LNCAP (cell line): ENCODE measurements at regions not wholly inside any gene's neighbourhood (a gene's known extent, or its start where the extent isn't known, plus 50 kb on each side); places are given as distances from the start of the nearest gene placed in this dataset.

Source experiments
- TF ChIP-seq, protein P1 (sequence below): fragments of 450-650 bp; IDR thresholded peaks from 2 replicates; pipeline ENCODE4 v1.5.1; 2017; ENCODE audit warnings: mild to moderate bottlenecking

DNA sequence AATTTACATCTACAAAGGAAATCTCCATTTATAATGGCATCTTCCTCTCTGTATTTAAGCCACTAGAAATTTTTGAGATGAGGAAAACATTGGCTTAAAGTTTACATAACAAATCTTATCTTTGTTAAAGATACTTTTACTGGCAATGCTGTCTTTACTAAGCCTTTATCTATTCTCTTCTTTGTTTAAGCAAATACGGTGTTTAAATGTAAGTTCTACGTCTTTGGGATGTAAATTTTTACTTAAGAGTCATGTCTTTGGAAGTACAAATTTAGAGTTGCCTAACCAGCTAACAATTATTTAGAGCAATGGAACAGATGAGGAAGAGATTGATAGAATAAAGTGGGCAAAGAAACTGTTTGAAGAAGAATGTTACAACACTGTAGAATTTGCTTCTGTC lies 1024.0 kb upstream of the PCDH10 start:
- TF ChIP-seq, protein P1, sequence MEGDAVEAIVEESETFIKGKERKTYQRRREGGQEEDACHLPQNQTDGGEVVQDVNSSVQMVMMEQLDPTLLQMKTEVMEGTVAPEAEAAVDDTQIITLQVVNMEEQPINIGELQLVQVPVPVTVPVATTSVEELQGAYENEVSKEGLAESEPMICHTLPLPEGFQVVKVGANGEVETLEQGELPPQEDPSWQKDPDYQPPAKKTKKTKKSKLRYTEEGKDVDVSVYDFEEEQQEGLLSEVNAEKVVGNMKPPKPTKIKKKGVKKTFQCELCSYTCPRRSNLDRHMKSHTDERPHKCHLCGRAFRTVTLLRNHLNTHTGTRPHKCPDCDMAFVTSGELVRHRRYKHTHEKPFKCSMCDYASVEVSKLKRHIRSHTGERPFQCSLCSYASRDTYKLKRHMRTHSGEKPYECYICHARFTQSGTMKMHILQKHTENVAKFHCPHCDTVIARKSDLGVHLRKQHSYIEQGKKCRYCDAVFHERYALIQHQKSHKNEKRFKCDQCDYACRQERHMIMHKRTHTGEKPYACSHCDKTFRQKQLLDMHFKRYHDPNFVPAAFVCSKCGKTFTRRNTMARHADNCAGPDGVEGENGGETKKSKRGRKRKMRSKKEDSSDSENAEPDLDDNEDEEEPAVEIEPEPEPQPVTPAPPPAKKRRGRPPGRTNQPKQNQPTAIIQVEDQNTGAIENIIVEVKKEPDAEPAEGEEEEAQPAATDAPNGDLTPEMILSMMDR, result no peak

DNA sequence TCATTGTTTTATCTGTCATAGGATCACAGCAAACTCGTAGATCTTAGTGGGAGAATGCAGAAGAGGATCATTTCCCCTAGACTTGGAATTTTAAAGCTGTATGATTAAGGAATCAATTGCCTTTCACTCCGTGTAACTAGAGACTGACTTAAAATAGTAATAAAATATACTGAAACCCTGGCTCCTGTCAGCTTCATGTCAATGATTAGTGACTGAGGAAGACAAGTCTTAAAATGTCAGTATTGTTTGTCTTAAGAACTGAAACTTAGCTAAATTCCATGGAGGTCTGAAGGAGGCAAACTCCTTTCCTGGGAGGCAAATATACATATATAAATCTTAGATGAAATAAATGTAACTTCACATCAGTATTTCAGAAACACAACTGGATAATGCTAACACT lies 1016.7 kb upstream of the PCDH10 start:
- TF ChIP-seq, protein P1, result no peak

DNA sequence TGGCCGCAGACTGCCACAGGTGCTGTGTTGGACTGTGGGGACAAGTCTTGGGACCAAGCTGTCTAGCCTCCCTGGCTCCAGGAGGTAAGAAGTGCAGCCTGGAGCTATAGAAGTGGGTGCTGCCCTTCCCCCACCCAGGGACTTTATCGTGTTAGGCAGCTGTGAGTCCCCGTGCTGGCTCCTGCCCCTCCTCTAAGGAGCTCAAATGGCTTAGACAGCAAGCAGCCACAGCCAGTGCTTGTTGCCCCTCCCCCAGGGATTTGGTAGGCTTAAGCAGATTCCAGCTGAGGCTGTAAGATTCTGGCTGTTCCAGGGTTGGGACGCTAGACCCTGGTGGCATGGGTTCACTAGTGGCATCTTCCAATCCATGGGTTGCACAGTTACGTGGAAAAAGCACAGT lies 979.4 kb upstream of the PCDH10 start:
- TF ChIP-seq, protein P1, result no peak

DNA sequence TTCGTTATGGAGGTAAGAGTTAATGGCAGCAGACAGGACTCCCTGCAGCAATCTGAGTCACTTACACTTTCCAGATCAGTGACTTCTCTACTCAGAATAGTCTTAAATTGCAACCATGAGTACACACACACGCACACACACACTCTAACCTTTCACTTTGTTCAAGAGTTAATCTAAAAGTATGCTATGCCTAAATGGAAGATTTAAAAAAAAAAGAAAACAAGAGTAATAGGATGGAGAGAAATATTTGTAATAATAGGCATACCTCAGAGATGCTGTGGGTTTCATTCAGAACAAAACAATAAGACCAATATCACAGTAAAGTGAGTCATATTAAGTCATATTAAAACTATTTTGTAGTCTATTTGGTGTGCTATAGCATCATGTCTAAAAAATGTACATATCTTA lies 969.1 kb upstream of the PCDH10 start:
- TF ChIP-seq, protein P1, result no peak

DNA sequence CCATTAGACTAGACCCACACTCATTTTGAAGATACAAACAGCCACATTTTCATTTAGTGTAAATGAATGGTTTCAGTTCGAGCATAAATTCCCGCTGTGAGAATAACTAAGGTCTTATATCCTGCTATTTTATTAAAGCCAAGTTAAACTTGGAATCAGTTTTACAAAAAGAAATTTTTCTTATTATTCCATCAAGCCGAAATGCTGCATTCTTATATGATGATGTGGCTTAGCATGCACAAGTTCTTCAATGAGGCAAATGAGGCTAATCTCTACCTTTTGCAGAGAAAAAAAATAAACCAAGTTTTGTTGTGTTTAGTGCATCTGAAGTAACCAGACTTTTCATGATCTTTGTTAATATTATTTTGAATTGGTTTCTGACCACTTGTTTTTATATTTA lies 953.9 kb upstream of the PCDH10 start:
- TF ChIP-seq, protein P1, result no peak

DNA sequence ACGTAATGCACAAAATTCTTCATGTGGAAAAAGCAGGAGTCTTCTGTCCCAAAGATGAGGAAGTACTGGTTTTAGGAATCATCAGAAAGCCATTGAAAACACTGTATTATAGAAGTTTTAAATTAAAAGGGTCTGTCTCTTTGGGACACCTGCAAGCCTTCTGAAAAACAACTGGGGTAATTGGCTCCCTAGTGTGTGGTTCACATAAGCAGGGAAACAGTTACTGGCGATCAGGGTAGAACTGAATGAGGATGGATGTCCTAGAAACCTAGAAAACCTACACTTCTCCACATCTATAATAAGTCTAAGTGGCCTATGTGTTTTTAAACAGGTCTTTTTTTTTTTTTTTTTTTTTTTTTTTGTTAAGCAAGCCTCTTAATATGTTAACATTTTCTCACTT lies 945.5 kb upstream of the PCDH10 start:
- TF ChIP-seq, protein P1, result no peak

DNA sequence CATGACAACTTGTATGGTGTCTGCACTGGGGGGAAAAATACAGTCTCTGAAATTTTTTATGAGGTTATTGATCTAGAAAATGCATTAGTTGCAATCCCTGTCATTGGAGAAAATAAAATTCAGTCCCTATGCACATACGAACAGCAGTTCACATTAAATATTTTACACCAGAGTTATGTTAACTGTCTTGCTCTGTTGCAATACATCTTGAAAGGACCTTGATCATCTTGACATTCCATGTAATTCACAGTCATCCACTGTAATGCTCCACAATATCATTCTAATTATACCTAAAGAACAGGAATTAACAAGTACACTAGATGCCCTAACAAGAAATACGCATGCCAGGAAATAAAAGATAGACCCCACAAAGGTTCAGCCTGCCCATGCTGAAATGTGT lies 934.6 kb upstream of the PCDH10 start:
- TF ChIP-seq, protein P1, result no peak

DNA sequence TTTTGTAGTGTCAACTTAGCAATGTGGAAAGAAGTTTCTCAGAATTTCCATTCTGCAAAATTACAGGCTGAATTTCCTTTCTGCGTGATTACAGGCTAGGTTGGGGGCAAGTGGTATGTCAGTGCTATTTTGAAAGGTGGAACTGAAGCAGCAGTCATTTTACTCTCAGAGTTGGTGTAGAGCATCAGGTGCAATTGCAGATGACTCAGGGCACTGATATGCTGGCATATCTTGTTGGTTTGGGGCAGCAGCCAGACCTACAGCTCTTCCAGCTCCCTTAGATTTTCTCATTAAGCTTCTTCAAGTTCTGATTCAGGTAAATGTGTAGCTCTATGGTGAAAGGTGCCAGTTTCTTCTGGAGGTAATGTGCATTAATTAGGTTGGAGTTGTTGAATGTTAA lies 930.7 kb upstream of the PCDH10 start:
- TF ChIP-seq, protein P1, result no peak
